ENCODE measurements at regions not wholly inside any gene's neighbourhood (a gene's known extent, or its start where the extent isn't known, plus 50 kb on each side); places are given as distances from the start of the nearest gene placed in this dataset.

DNA sequence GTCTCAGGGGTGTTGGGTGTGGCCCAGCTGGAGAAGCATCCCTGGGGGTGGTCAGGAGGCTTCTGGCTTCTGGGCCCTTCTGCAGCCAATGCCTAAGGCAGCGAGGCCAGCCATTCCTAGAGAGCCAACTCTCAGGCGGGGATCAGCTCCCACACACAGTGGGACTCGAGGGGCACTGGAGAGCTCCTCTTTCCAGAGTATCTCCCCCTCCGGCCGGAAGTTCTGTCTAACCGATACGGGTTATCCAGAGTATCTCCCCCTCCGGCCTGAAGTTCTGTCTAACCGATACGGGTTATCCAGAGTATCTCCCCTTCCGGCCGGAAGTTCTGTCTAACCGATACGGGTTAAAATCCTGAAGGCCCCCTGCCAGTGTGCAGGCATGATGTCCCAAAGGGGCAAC is 71.2 kb upstream of the B3GAT1 start:
- TF ChIP-seq, protein P1, sequence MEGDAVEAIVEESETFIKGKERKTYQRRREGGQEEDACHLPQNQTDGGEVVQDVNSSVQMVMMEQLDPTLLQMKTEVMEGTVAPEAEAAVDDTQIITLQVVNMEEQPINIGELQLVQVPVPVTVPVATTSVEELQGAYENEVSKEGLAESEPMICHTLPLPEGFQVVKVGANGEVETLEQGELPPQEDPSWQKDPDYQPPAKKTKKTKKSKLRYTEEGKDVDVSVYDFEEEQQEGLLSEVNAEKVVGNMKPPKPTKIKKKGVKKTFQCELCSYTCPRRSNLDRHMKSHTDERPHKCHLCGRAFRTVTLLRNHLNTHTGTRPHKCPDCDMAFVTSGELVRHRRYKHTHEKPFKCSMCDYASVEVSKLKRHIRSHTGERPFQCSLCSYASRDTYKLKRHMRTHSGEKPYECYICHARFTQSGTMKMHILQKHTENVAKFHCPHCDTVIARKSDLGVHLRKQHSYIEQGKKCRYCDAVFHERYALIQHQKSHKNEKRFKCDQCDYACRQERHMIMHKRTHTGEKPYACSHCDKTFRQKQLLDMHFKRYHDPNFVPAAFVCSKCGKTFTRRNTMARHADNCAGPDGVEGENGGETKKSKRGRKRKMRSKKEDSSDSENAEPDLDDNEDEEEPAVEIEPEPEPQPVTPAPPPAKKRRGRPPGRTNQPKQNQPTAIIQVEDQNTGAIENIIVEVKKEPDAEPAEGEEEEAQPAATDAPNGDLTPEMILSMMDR (IDR thresholded peaks at IDR 0.05): no peak
- TF ChIP-seq POLR2A (IDR thresholded peaks at IDR 0.05): no peak

All from lower leg skin (tissue), 3 donors.